AML-193 (cell line): ENCODE measurements at regions not wholly inside any gene's neighbourhood (a gene's known extent, or its start where the extent isn't known, plus 50 kb on each side); places are given as distances from the start of the nearest gene placed in this dataset.

ENCODE experiments used
- DNase-seq, 2 experiments: peaks; one replicate each; lab custom pipeline; 2025; lab: John Stamatoyannopoulos, UW

- DNase-seq: no peak
Measured at GRCh38 chr9:135196474-135196873, 109.0 kb downstream of the OLFM1 start.

GRCh38 chr9:135198144-135198543, 110.7 kb downstream of the OLFM1 start:
- DNase-seq: no peak

DNA sequence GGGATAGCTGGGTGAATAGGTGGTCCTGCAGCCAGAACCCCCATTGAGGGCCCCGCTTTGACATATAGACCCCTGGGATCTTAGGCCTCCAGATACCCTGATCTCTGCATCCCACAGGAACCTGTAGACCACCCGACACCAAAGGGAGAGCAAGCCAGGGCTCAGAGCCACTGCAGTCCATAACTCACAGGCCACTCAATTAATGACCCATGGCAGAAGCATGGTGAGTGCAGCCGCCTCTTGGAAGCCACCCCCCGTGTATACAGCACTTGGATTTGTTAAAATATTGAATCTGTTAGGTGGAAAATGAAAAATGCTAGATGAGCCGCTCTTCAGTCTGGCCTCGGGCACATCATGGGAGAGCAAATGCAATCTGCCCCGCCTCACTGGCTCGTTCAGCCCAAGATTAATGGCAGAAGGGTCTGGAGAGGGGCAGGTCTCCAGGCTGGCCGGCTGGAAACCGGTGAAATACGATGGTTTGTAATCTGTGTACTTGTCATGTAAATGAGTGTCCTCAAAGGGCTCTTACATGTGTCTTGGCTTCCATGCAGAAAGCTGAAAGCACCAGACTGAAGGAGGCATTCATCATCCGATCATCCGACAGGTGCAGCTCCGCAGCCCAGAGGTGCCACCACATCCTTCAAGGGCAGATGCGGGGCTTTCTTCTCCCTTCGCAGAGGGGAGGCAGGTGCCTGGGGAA, 111.3 kb downstream of the OLFM1 start:
- DNase-seq: no peak

- no peak for DNase-seq
Measured at GRCh38 chr9:135199489-135199888, 112.0 kb downstream of the OLFM1 start.

- no peak for DNase-seq
Measured at GRCh38 chr9:135201711-135202110, 114.2 kb downstream of the OLFM1 start.

DNA sequence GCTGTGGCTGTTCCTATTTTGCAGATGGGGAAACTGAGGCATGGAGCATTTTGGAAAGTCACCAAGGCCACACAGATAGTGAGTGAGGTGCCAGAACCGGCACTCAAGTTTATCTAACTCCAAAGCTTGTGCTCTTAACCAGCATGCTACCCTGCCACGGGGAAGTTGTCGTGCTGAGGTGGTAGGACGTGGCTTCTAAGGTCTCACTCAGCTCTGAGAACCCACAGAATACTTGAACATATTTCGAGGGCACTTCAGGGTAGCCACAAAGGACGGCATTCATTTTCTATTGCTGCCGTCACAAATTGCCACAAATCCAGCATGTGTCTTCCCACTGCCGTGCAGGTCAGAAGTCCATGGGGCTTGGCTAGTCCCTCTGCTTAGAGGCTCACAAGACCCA, 116.7 kb downstream of the OLFM1 start:
- no peak for DNase-seq

GRCh38 chr9:135209136-135209535, 121.7 kb downstream of the OLFM1 start:
- DNase-seq: no peak

- no peak for DNase-seq
Measured at GRCh38 chr9:135209852-135210251, 122.4 kb downstream of the OLFM1 start.

GRCh38 chr9:135210676-135211523, 123.4 kb downstream of the OLFM1 start:
- no peak for DNase-seq

DNA sequence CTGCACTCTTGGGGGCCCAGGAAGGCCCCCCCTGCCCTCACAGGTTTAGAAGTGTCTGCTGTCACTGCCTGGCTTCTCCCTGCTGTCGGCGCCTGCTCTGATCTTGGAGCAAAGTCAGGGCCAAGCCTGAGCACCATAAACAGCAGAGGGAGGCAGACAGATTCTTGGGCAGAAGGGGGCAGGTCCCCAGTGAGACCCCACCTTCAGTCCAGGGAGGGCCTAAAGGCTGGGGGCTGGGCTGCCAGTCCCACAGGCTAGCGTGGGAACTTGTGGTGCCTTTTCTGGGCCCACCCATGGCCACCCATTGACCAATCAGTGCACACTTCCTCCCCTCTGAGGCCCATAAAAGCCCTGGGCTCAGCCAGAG, 124.0 kb downstream of the OLFM1 start:
- no peak for DNase-seq

DNA sequence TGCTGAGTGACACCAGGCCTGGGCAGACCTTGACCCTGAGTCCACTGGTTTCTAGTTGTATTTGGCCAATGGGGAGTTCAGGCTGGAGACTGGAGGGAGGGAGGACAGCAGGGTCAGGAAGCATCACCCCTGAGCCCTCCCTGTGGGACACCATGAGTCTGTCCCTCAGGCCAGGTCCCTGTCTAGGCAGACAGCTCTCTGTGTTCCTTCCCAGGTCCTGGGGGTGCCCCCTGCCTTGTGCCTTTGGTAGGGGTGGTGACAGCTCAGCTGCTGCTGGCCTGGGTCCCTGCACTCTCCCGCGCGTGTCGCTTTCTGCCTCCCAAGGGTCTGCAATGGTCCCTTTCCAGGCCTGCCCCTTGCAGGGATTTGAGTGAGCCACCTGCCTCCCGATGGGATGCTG, 125.5 kb downstream of the OLFM1 start:
- no peak for DNase-seq

DNA sequence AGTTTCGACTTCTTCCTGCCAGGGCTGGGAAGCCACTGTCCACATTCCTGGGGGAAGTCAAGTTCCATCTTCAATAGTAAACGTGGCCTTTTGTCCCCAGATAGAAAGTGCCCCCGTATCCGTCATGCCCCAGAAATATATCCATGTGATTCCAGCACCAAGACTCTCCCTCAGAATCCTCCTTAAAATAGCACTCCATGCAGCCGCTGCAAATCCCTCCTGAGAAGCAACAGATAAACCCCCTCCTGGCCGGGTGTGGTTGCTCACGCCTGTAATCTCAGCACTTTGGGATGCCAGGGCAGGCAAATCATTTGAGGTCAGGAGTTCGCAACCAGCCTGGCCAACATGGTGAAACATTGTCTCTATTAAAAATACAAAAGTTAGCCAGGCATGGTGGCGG, 126.1 kb downstream of the OLFM1 start:
- DNase-seq: no peak

- no peak for DNase-seq
Measured at GRCh38 chr9:135214054-135214640, 126.7 kb downstream of the OLFM1 start.

- DNase-seq: no peak
Measured at GRCh38 chr9:135214706-135215105, 127.2 kb downstream of the OLFM1 start.

GRCh38 chr9:135215571-135216161, 128.2 kb downstream of the OLFM1 start:
- no peak for DNase-seq

- DNase-seq: no peak
Measured at GRCh38 chr9:135216236-135216635, 128.8 kb downstream of the OLFM1 start.

DNA sequence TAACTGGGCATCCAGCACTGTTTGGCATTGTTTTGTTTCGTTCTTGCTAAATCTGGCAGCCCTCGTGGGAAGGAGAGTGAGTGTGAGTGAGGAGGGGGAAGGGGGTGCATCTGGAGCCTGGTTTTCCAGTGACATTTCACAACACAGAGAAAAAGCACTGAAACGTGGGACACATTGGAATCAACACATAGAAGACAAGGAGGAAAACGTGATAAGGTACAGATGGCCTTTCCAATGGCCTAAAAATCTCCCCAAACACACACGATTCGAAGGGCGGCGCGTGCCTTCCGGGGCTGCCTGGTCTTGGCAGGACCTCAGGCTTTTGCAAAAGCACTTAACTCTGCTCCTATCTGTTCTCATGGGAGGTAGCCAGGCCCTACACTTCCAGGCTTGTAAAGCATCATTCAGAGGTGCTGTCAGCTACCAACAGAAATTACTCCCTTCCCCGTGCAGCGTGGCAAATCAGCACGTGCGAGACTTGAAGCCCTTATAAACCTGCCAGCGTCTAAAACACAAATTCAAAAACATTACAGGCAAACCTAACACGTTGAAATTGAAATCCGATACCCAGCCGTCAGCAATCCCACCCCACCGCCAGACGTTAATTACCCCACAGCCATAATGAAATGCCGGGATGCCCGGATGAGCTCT, 129.4 kb downstream of the OLFM1 start:
- no peak for DNase-seq

DNA sequence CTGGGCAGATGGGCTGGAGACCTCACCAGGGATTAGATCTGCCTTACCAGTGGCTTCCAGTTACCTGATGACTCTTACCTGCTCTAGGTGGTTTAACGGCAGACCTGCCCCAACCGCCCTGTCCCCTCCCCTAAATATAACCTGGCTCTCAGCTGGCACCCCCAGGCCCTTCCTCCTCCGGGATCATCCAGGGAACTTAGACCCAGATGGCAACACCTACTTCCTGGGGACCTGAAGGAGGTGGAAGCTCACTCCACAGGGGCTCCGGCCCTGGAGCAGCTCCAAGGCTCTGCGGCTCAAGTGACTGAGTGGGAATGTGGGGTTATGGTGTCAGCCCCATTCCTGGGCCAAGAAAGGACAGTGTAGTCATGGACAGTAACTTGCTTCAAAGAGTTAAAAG, 130.4 kb downstream of the OLFM1 start:
- DNase-seq: no peak

DNA sequence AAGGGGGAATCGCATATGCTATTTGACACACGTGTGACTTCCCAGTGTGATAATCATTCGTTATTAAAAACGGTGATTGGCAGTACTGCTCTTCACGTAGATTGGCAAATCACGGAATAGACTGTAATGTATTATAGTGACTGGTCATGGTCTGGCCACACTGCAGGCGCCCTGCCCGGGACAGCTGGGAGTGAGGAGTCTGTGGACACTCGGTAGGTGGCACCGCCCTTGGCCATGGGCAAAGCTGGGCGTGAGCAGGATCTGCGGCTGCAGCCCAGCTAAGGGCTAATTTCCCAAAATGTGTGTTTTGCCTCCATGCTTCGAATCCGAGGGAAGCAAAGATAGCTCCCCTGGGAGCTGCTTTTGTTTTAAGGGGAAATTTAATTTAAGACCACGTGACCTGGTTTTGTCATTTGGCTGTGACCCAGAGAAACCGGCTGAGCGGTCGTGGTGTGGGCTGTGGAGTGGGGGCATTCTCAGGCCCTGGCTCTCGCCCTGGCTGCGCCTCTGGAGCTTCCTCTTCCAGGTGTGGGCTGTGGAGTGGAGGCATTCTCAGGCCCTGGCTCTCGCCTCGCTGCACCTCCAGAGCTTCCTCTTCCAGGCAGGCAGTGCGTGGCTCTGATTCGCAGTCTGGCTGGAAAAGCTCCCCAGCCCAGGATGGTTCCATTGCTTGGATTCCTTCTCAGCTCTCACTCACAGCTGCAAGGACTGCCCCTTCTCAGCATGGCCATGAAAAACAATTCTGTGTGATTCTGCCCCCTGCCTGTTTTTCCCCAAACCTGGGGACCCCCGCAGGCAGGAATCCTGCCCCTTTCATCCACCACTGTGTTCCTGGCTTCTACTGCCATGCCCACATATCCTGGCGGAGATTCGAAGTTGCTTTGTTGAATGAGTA, 131.1 kb downstream of the OLFM1 start:
- no peak for DNase-seq

DNA sequence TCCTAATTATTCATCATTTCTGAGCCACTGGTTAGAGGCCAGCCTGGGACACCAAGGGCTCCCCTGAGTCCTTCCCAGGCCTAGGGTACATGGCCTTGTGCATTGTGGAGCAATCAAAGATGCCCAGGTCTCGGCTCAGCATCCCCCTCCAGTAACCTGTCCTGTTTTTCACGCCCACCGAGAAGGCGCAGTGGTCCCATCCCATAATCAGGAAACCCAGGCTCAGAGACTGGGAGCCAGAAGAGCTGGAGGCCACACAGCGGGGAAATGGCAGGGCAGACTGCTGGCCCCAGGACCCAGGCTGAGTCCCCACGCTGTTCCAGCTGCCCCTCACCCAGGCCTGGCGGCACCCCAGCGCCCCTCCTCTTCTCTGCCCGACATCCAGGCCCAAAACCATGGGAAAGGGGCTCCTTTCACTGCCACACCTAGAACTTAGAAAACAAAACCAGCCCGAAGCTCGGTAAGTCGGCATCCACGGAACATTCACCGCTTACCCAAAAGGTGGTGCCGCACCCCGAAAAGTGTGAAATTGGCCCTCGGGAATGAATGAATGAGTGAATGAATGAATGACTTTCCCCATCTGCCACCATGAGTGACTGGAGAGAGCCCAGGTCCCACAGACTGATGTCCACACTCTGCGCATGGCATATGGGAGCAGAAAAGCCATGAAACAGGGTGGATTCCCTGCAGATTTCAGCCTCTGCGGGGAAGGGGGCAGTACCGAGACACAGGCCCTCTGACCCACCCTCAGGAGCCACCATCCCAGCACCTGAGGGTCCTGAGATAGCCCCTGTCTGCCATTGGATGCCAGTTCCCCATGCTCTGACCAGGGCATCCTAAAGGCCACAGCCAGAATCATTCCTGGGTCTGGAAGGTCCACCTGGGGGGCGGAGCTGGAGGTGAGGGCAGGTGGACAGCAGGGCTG, 132.5 kb downstream of the OLFM1 start:
- no peak for DNase-seq
